Gastrocnemius medialis (tissue), 4 donors: ENCODE measurements at regions not wholly inside any gene's neighbourhood (a gene's known extent, or its start where the extent isn't known, plus 50 kb on each side); places are given as distances from the start of the nearest gene placed in this dataset.

Source experiments
- CTCF ChIP-seq, 5 experiments: fragments of 450-650 bp in 3 of 5; fragments of 200-600 bp in 2 of 5; sonication (generic) in 2 of 5; IDR thresholded peaks in 4 of 5; conservative IDR thresholded peaks in 1 of 5; 1 replicate in 4 of 5; 2 replicates in 1 of 5; pipeline ENCODE4 v1.5.1; 2016 to 2019; ENCODE audit warnings: antibody characterized with exemption in 5 of 5, mild to moderate bottlenecking in 3 of 5, moderate library complexity in 3 of 5
- POLR2A ChIP-seq, 2 donors: fragments of 450-650 bp; IDR thresholded peaks; one replicate each; pipeline ENCODE4 v1.6.1; 2017; ENCODE audit warnings: antibody characterized with exemption in 2 of 2, mild to moderate bottlenecking in 2 of 2, moderate library complexity in 2 of 2

- no peak for TF ChIP-seq CTCF (IDR thresholded peaks at IDR 0.05 in 4 of 5, conservative IDR thresholded peaks at IDR 0.05 in 1 of 5)
- no peak for TF ChIP-seq POLR2A (IDR thresholded peaks at IDR 0.05)
Measured at GRCh38 chr7:47657126-47657525, 75.2 kb upstream of the TNS3 start.
